Osteoblast (primary cell): ENCODE measurements at regions not wholly inside any gene's neighbourhood (a gene's known extent, or its start where the extent isn't known, plus 50 kb on each side); places are given as distances from the start of the nearest gene placed in this dataset.

ENCODE experiments used
- DNase-seq: peaks from one replicate; pipeline ENCODE4 v3.0.0; 2011; ENCODE audit warnings: low spot score, mixed read lengths; ENCODE audit not compliant: insufficient read length; ENCODE audit errors: missing footprints
- H2AFZ ChIP-seq: 2 replicates; pipeline ENCODE4 v1.6.0; 2011; ENCODE audit warnings: mild to moderate bottlenecking, low read length
- H3K27ac ChIP-seq: 2 replicates; pipeline ENCODE4 v1.5.1; 2011; ENCODE audit warnings: mild to moderate bottlenecking, low read depth, low read length, moderate library complexity
- H3K27me3 ChIP-seq: 2 replicates; pipeline ENCODE4 v1.6.0; 2012; ENCODE audit warnings: mild to moderate bottlenecking, control low read depth, inconsistent platforms, low read length, moderate library complexity; ENCODE audit not compliant: insufficient read depth
- H3K36me3 ChIP-seq: 2 replicates; pipeline ENCODE4 v1.5.1; 2011; ENCODE audit warnings: mild to moderate bottlenecking, low read length, control low read depth, moderate library complexity; ENCODE audit not compliant: insufficient read depth
- H3K4me1 ChIP-seq: 2 replicates; pipeline ENCODE4 v1.5.1; 2011; ENCODE audit warnings: mild to moderate bottlenecking, low read length, control low read depth, moderate library complexity; ENCODE audit not compliant: insufficient read depth
- H3K4me2 ChIP-seq: 2 replicates; pipeline ENCODE4 v1.6.0; 2011; ENCODE audit warnings: mild to moderate bottlenecking, low read length; ENCODE audit not compliant: insufficient read depth
- H3K4me3 ChIP-seq: fragments of 200-600 bp; sonication (generic); 3 replicates; pipeline ENCODE4 v1.5.1; 2012; ENCODE audit warnings: mild to moderate bottlenecking, low read length, inconsistent platforms; ENCODE audit not compliant: insufficient read depth
- H3K79me2 ChIP-seq: 2 replicates; pipeline ENCODE4 v1.6.0; 2012; ENCODE audit warnings: mild to moderate bottlenecking, low read length, control low read depth, inconsistent platforms; ENCODE audit not compliant: insufficient read depth
- H3K9me3 ChIP-seq: 2 replicates; pipeline ENCODE4 v1.5.1; 2011; ENCODE audit warnings: low read depth, low read length, control low read depth
- H4K20me1 ChIP-seq: 2 replicates; pipeline ENCODE4 v1.6.0; 2012; ENCODE audit warnings: mild to moderate bottlenecking, low read length, control low read depth; ENCODE audit not compliant: insufficient read depth
- TF ChIP-seq, protein P1 (sequence below): IDR thresholded peaks from 2 replicates; pipeline ENCODE4 v1.5.1; 2011; ENCODE audit warnings: mild to moderate bottlenecking, low read depth, low read length, moderate library complexity; ENCODE audit errors: extremely low read depth

DNA sequence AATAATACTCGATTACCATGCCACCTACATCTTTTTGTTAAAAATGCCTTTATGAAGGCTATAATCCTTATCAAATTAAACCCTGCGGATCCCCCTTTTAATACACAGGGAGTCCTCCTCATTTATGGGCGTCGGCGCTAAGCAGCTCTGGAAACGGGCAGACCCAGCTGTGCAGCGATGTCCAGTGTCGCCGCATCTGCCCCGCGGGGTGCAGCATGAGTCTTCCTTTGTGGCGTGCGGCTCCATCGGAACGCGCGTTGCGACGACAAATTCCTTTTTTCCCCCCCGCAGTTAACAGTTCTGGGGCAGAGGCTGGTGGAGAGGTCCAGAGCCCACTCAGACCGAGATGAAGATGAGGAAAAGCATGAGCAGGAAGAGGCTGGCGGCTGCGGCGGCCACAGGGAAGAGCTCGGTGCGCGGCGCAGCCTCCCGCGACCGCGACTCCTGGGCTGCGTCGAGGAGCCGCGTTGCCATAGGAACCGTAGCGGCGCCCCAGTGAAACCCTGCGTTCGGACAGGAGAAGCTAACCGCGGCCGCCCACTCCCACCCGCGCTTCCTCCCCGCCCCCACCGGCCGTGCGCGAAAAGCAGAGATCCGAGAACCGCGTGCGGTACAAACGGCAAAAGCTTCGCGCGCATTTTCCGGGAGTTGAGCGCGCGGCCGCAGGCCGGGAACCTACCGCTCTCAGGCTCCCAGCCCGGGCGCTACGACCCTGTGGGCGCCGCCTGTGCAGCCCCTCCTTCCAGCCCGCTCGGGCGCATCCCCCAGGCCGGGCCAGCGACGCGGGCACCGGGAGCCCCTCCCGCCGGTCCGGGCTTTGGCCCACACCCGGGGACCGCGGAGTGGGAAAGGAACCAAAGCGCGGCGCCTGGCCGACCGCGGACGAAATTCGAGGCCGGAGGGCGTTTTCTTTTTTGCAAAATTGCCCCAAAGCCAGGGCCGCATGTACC lies 130.6 kb downstream of the SPAG6 start:
- peak overlapping the region; percentile 66 for H2AFZ ChIP-seq

DNA sequence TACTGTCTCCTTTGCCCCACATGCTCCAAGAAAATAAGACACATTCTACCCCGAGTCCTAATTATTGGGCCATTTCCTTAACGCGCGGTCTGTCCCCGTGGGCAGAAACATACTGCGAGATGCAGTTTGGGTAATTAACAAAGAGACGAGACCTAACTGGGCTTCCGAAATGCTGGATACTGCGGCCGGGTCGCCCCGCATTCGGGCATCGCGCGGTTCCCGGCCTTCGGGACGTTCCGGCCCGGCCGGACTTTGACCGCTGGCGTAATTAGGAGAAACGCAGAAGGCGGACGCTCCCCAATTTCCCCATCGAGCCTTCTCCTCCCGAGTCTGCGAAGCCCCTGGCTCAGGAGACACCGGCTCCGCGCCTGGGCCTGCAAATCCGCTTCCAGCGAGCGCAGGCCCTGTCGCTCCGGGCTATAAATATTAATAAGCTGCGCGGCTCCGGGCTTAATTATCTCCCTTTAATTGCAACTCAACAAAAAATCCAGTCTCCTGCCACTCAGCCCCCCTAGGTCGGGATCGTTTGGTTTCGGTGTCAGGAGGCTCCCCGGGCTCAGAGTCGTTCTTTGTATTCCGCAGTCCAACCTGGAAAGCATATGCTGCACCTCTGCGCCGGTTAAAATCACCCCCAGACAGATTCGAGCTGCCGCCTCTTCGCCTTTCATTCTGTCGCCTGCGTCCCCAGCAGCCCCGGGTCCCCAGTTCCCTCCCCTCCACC lies 131.5 kb downstream of the SPAG6 start:
- Histone ChIP-seq H3K27ac (no peak overlapping the region), H2AFZ (no peak overlapping the region), H4K20me1 (no peaks in the 10 kb centered on the region), H3K4me2 (peak overlapping the region; percentile 74), H3K4me1 (peaks cover 9% of the 10 kb centered on the region), H3K36me3 (no peaks in the 10 kb centered on the region), H3K79me2 (no peaks in the 10 kb centered on the region), H3K9me3 (no peaks in the 10 kb centered on the region), H3K4me3 (peak overlapping the region; percentile 65), H3K27me3 (peaks cover 28% of the 10 kb centered on the region)
- TF ChIP-seq, protein P1, sequence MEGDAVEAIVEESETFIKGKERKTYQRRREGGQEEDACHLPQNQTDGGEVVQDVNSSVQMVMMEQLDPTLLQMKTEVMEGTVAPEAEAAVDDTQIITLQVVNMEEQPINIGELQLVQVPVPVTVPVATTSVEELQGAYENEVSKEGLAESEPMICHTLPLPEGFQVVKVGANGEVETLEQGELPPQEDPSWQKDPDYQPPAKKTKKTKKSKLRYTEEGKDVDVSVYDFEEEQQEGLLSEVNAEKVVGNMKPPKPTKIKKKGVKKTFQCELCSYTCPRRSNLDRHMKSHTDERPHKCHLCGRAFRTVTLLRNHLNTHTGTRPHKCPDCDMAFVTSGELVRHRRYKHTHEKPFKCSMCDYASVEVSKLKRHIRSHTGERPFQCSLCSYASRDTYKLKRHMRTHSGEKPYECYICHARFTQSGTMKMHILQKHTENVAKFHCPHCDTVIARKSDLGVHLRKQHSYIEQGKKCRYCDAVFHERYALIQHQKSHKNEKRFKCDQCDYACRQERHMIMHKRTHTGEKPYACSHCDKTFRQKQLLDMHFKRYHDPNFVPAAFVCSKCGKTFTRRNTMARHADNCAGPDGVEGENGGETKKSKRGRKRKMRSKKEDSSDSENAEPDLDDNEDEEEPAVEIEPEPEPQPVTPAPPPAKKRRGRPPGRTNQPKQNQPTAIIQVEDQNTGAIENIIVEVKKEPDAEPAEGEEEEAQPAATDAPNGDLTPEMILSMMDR, result no peak
- no peak for DNase-seq

More for the DNA sequence above, 130.6 kb downstream of the SPAG6 start:
- Histone ChIP-seq H3K4me2 (peak overlapping the region; percentile 74), H3K27me3 (peaks cover 28% of the 10 kb centered on the region), H3K4me1 (peaks cover 9% of the 10 kb centered on the region), H3K27ac (no peak overlapping the region), H3K79me2 (no peaks in the 10 kb centered on the region), H3K36me3 (no peaks in the 10 kb centered on the region), H3K4me3 (peak overlapping the region; percentile 65), H3K9me3 (no peaks in the 10 kb centered on the region), H4K20me1 (no peaks in the 10 kb centered on the region)
- no peak for DNase-seq
- TF ChIP-seq, protein P1, result no peak

DNA sequence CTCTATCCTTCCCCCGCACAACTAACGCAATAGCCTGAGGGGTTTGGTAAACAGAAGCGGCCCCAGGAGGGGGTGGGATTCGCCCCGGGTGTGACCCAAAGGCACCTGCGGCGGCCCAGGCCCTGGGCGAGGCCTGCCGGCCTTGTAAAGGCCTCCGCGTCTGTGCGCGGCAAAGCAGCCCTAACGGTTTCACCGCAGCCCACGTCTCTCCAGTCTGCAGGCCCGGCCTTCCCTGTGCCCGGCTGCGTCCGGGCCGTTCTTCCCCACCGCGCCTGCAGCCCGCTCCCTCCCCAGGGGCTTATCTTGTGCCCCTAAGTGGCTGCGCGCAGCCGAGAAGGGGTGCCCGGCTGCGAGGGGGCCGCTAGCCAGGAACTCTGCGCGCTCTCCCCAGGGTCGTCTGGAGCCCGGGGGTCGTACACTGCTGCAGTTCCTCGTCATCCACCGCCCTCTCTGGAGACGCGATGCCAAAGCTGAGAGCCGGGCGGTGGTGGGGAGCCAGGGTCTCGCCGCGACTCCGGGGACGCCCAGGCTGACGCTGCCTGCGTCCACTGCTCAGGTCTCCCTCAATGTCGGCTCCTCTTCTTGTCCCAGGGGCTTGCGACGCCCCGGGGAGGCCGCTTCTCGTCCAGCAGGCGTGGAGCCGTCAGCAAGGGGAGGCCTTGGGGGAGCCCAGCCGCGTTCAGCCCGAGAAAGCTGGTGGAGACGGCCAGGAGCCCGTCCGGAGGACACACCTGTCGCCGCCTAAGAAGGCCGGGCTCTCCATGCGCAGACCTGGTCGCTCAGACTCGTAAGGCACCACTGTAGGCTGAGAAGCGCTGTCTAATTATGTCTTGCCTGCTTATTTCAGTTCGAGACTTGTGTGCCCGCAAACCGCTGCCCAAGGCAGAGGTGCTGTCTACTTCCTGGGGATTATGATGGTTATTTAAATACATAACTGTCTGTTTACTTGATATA lies 132.3 kb downstream of the SPAG6 start:
- no peak overlapping the region for H3K4me3 ChIP-seq
- H3K79me2 ChIP-seq, result no peaks in the 10 kb centered on the region
- no peaks in the 10 kb centered on the region for H4K20me1 ChIP-seq
- H3K4me1 ChIP-seq, result peaks cover 15% of the 10 kb centered on the region
- no peak overlapping the region for H3K4me2 ChIP-seq
- H3K27ac ChIP-seq, result no peak overlapping the region
- no peaks in the 10 kb centered on the region for H3K9me3 ChIP-seq
- TF ChIP-seq, protein P1, result no peak
- DNase-seq, result no peak
- no peaks in the 10 kb centered on the region for H3K36me3 ChIP-seq
- H3K27me3 ChIP-seq, result peaks cover 28% of the 10 kb centered on the region
- H2AFZ ChIP-seq, result no peak overlapping the region
